ENCODE measurements at regions not wholly inside any gene's neighbourhood (a gene's known extent, or its start where the extent isn't known, plus 50 kb on each side); places are given as distances from the start of the nearest gene placed in this dataset.

DNA sequence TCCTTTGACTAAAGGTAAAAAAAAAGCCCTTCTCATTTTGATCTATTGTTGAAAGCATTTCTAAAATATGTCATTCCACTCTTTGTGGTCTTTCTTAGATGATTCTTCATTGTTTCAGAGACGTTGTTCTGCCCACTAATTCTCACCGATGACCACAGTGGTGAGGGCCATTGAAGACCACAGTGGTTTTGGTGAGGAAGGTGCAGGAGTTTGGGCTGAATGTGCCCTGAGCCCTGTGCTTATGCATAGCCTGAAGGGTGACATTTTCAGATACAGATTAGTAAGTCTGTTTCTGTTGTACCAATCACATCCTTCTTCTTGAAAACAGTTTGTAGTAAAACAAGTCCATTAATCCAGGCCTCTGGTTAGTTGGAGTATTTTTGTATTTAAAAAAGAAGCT, 251.3 kb upstream of the ATP5MC3 start:
- H4K5ac ChIP-seq (ENCODE audit: insufficient read length, low read depth, low read length): no peak overlapping the region
- H3K4me1 ChIP-seq (replicated peaks in 1 of 4; ENCODE audit: control insufficient read depth in 3 of 4, insufficient read depth in 4 of 4, low read length in 3 of 4): no peaks in the 10 kb centered on the region
- FAIRE-seq (no peak), DNase-seq (ENCODE audit: low read depth in 1 of 2, low spot score in 2 of 2) (no peak)
- CTCF ChIA-PET (ENCODE audit: partially characterized antibody): interaction anchor here (1.2 kb wide), 1 partner anchor 134 kb away, joined by 3 read pairs; no protein-coding TSS in a partner anchor
- H3K36me3 ChIP-seq (ENCODE audit: control insufficient read depth in 2 of 4, insufficient read depth in 4 of 4, low read length in 3 of 4): no peaks in the 10 kb centered on the region; a peak in 1 of 8 replicates
- H2BK12ac ChIP-seq (ENCODE audit: low read depth, low read length): no peak overlapping the region
- POLR2A ChIA-PET (ENCODE audit: partially characterized antibody): no interaction called here
- no peak overlapping the region for H2BK5ac ChIP-seq (ENCODE audit: low read depth, low read length)
- no peaks in the 10 kb centered on the region for H4K20me1 ChIP-seq (replicated peaks in 1 of 2; ENCODE audit: control insufficient read depth in 1 of 2, insufficient read depth in 2 of 2, low read length in 2 of 2)
- no peak overlapping the region for H2BK120ac ChIP-seq (replicated peaks; ENCODE audit: low read depth, low read length)
- no peak overlapping the region for H3K18ac ChIP-seq (ENCODE audit: extremely low read depth, low read length)
- H3K4ac ChIP-seq (replicated peaks; ENCODE audit: insufficient read length, low read depth, low read length): no peak overlapping the region
- no peak overlapping the region for H2AK5ac ChIP-seq (ENCODE audit: low read depth, low read length)
- H3K79me1 ChIP-seq (ENCODE audit: low read depth, low read length): no peaks in the 10 kb centered on the region
- H2BK20ac ChIP-seq (ENCODE audit: low read length): no peak overlapping the region
- no peak overlapping the region for H2BK15ac ChIP-seq (ENCODE audit: low read length)
- H3K27me3 ChIP-seq (replicated peaks in 1 of 4; ENCODE audit: control insufficient read depth in 3 of 4, extremely low read depth in 1 of 4, insufficient read depth in 3 of 4, low read length in 3 of 4): no peaks in the 10 kb centered on the region
- H2AFZ ChIP-seq (ENCODE audit: low read length): no peak overlapping the region
- H3K14ac ChIP-seq (ENCODE audit: insufficient read length): no peak overlapping the region
- H3K9ac ChIP-seq (replicated peaks in 1 of 4; ENCODE audit: extremely low read depth in 1 of 4, low read depth in 3 of 4, low read length in 3 of 4): no peak overlapping the region
- peaks cover 4 to 9% of the 10 kb centered on the region in 2 experiments; a peak in 3 of 4 replicates for H3K9me3 ChIP-seq (ENCODE audit: insufficient read depth in 2 of 2, low read depth in 1 of 2, low read length in 1 of 2)
- no peak overlapping the region for H3K27ac ChIP-seq (ENCODE audit: low read depth, low read length)
- no peaks in the 10 kb centered on the region for H3K23me2 ChIP-seq (ENCODE audit: low read depth, low read length)
- no peak overlapping the region for H4K91ac ChIP-seq (replicated peaks; ENCODE audit: insufficient read length, low read length)
- H4K8ac ChIP-seq (ENCODE audit: extremely low read depth, insufficient read depth, low read length): no peak overlapping the region
- H3K4me3 ChIP-seq (ENCODE audit: extremely low read depth in 1 of 4, insufficient read depth in 2 of 4, low read depth in 3 of 4, low read length in 4 of 4): no peak overlapping the region
- H3K23ac ChIP-seq (ENCODE audit: insufficient read length): no peak overlapping the region
- WGBS, 2 experiments (ENCODE audit: extremely low coverage in 1 of 2, insufficient coverage in 1 of 2, insufficient read length in 1 of 2, insufficient replicate concordance in 2 of 2, low coverage in 1 of 2, low lambda C conversion rate in 2 of 2, missing lambda C conversion rate in 1 of 2): 91% methylated on average over 2 of the region's 2 CpGs; no CpG with 5 or more reads in 1 of the 2 experiments
- no peak overlapping the region for H3K4me2 ChIP-seq (ENCODE audit: insufficient read depth in 1 of 2, low read depth in 2 of 2, low read length in 2 of 2)
- TF ChIP-seq RAD21 (IDR thresholded peaks at IDR 0.05 in 1 of 2, conservative IDR thresholded peaks at IDR 0.05 in 1 of 2; ENCODE audit: low read depth in 2 of 2, low read length in 2 of 2): no peak
- TF ChIP-seq TCF12 (IDR thresholded peaks at IDR 0.05; ENCODE audit: low read depth, low read length): no peak
- TF ChIP-seq TAF1 (IDR thresholded peaks at IDR 0.05; ENCODE audit: low read depth, low read length): no peak
- no peak for TF ChIP-seq GTF2F1 (IDR thresholded peaks at IDR 0.05; ENCODE audit: borderline replicate concordance, low read depth, low read length)
- no peak for TF ChIP-seq POU5F1 (IDR thresholded peaks at IDR 0.05; ENCODE audit: low read depth, low read length)
- no peak for TF ChIP-seq TEAD4 (IDR thresholded peaks at IDR 0.05; ENCODE audit: low read depth, low read length)
- no peak overlapping the region for H3K56ac ChIP-seq (replicated peaks; ENCODE audit: insufficient read length, low read depth, low read length)
- H3K79me2 ChIP-seq (ENCODE audit: control insufficient read depth in 1 of 2, insufficient read depth in 2 of 2, low read length in 2 of 2): no peaks in the 10 kb centered on the region

All from H1 (cell line).